Colonic mucosa (tissue), 4 donors: ENCODE measurements at regions not wholly inside any gene's neighbourhood (a gene's known extent, or its start where the extent isn't known, plus 50 kb on each side); places are given as distances from the start of the nearest gene placed in this dataset.

Experiments
- DNase-seq: peaks from one replicate; pipeline ENCODE4 v3.0.0-alpha.2; 2020
- H3K27ac ChIP-seq: fragments of 200-600 bp; one replicate; pipeline ENCODE4 v1.8.0; 2021
- H3K27me3 ChIP-seq: fragments of 200-600 bp; one replicate; pipeline ENCODE4 v1.8.0; 2021
- H3K36me3 ChIP-seq: fragments of 200-600 bp; one replicate; pipeline ENCODE4 v1.8.0; 2021
- H3K4me1 ChIP-seq: fragments of 200-600 bp; one replicate; pipeline ENCODE4 v1.8.0; 2021; ENCODE audit warnings: mild to moderate bottlenecking
- H3K4me3 ChIP-seq: fragments of 200-600 bp; one replicate; pipeline ENCODE4 v1.8.0; 2021
- H3K9ac ChIP-seq, 2 donors: one replicate each; pipeline ENCODE4 v1.7.0; 2013; ENCODE audit warnings: control low read depth in 2 of 2, low read depth in 2 of 2, low read length in 2 of 2
- H3K9me3 ChIP-seq: fragments of 200-600 bp; one replicate; pipeline ENCODE4 v1.8.0; 2021
- CTCF ChIP-seq: fragments of 200-600 bp; IDR thresholded peaks from one replicate; pipeline ENCODE4 v1.8.0; 2022; ENCODE audit warnings: antibody characterized with exemption, mild to moderate bottlenecking
- intact Hi-C: fragments of 100-400 bp; cut with DNase I; formaldehyde crosslinking; loops from one replicate; pipeline ENCODE4 v1.14.1; 2022
- donor health status: healthy.
- donor health status: DM: no; HTN: no; CAD: no.
- donor health status: DM: no; HTN: no; CAD: no.

GRCh38 chrX:39730662-39731329 lies 367.0 kb downstream of the BCOR start:
- H3K36me3 ChIP-seq, result no peaks in the 10 kb centered on the region
- no peak overlapping the region for H3K27ac ChIP-seq
- H3K9me3 ChIP-seq, result no peaks in the 10 kb centered on the region
- intact Hi-C loops, result loop anchor here (5.0 kb wide), 1 partner anchor 537 kb away; no protein-coding TSS in a partner anchor
- H3K9ac ChIP-seq, result no peak overlapping the region
- peak; percentile 64 for DNase-seq
- no peak overlapping the region for H3K4me3 ChIP-seq
- no peaks in the 10 kb centered on the region for H3K4me1 ChIP-seq
- TF ChIP-seq CTCF, result peak; percentile 34
- H3K27me3 ChIP-seq, result no peaks in the 10 kb centered on the region

- H3K27me3 ChIP-seq, result no peaks in the 10 kb centered on the region
- no peak overlapping the region for H3K4me3 ChIP-seq
- no peak for TF ChIP-seq CTCF
- no peaks in the 10 kb centered on the region for H3K9me3 ChIP-seq
- H3K27ac ChIP-seq, result no peak overlapping the region
- intact Hi-C loops, result loop anchor here (5.0 kb wide), 1 partner anchor 536 kb away; no protein-coding TSS in a partner anchor
- H3K9ac ChIP-seq, result no peak overlapping the region
- no peak for DNase-seq
- no peaks in the 10 kb centered on the region for H3K4me1 ChIP-seq
- no peaks in the 10 kb centered on the region for H3K36me3 ChIP-seq
Measured at GRCh38 chrX:39731330-39731667, 366.5 kb downstream of the BCOR start.

GRCh38 chrX:39731735-39732134 lies 366.0 kb downstream of the BCOR start:
- H3K9ac ChIP-seq, result no peak overlapping the region
- H3K27me3 ChIP-seq, result no peaks in the 10 kb centered on the region
- no peaks in the 10 kb centered on the region for H3K9me3 ChIP-seq
- no peaks in the 10 kb centered on the region for H3K4me1 ChIP-seq
- H3K4me3 ChIP-seq, result no peak overlapping the region
- intact Hi-C loops, result loop anchor here (5.0 kb wide), 1 partner anchor 536 kb away; no protein-coding TSS in a partner anchor
- DNase-seq, result no peak
- TF ChIP-seq CTCF, result no peak
- no peak overlapping the region for H3K27ac ChIP-seq
- H3K36me3 ChIP-seq, result no peaks in the 10 kb centered on the region

- TF ChIP-seq CTCF, result no peak
- H3K36me3 ChIP-seq, result no peaks in the 10 kb centered on the region
- no peak for DNase-seq
- intact Hi-C loops, result loop anchor here (5.0 kb wide), 1 partner anchor 534 kb away; no protein-coding TSS in a partner anchor
- no peaks in the 10 kb centered on the region for H3K27me3 ChIP-seq
- no peaks in the 10 kb centered on the region for H3K9me3 ChIP-seq
- H3K9ac ChIP-seq, result no peak overlapping the region
- no peak overlapping the region for H3K27ac ChIP-seq
- no peak overlapping the region for H3K4me3 ChIP-seq
- no peaks in the 10 kb centered on the region for H3K4me1 ChIP-seq
Measured at GRCh38 chrX:39733745-39734144, 364.0 kb downstream of the BCOR start.

- H3K9ac ChIP-seq, result no peak overlapping the region
- no peaks in the 10 kb centered on the region for H3K4me1 ChIP-seq
- intact Hi-C loops, result loop anchor here (5.0 kb wide), 1 partner anchor 533 kb away; no protein-coding TSS in a partner anchor
- TF ChIP-seq CTCF, result no peak
- DNase-seq, result no peak
- H3K27me3 ChIP-seq, result no peaks in the 10 kb centered on the region
- H3K9me3 ChIP-seq, result no peaks in the 10 kb centered on the region
- H3K4me3 ChIP-seq, result no peak overlapping the region
- H3K36me3 ChIP-seq, result no peaks in the 10 kb centered on the region
- H3K27ac ChIP-seq, result no peak overlapping the region
Measured at GRCh38 chrX:39734174-39734776, 363.5 kb downstream of the BCOR start.
